ENCODE measurements at regions not wholly inside any gene's neighbourhood (a gene's known extent, or its start where the extent isn't known, plus 50 kb on each side); places are given as distances from the start of the nearest gene placed in this dataset.

- TF ChIP-seq ZFX (IDR thresholded peaks at IDR 0.05; ENCODE audit: borderline replicate concordance): no peak
- TF ChIP-seq, protein P1, sequence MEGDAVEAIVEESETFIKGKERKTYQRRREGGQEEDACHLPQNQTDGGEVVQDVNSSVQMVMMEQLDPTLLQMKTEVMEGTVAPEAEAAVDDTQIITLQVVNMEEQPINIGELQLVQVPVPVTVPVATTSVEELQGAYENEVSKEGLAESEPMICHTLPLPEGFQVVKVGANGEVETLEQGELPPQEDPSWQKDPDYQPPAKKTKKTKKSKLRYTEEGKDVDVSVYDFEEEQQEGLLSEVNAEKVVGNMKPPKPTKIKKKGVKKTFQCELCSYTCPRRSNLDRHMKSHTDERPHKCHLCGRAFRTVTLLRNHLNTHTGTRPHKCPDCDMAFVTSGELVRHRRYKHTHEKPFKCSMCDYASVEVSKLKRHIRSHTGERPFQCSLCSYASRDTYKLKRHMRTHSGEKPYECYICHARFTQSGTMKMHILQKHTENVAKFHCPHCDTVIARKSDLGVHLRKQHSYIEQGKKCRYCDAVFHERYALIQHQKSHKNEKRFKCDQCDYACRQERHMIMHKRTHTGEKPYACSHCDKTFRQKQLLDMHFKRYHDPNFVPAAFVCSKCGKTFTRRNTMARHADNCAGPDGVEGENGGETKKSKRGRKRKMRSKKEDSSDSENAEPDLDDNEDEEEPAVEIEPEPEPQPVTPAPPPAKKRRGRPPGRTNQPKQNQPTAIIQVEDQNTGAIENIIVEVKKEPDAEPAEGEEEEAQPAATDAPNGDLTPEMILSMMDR (IDR thresholded peaks at IDR 0.05): no peak
These were observed 360.2 kb upstream of the BRINP3 start for GRCh38 chr1:190837888-190838287.

GRCh38 chr1:190847166-190847565 lies 369.5 kb upstream of the BRINP3 start:
- H3K27ac ChIP-seq: no peak overlapping the region
- TF ChIP-seq, protein P1 (IDR thresholded peaks at IDR 0.05): no peak
- TF ChIP-seq ZFX (IDR thresholded peaks at IDR 0.05; ENCODE audit: borderline replicate concordance): no peak

More at GRCh38 chr1:190837888-190838287, 360.2 kb upstream of the BRINP3 start:
- no peak overlapping the region for H3K27ac ChIP-seq

- H3K27ac ChIP-seq: peak overlapping the region; percentile 78
- TF ChIP-seq ZFX (IDR thresholded peaks at IDR 0.05; ENCODE audit: borderline replicate concordance): no peak
- TF ChIP-seq, protein P1 (IDR thresholded peaks at IDR 0.05): no peak
These were observed 371.7 kb upstream of the BRINP3 start for GRCh38 chr1:190849346-190849745.

DNA sequence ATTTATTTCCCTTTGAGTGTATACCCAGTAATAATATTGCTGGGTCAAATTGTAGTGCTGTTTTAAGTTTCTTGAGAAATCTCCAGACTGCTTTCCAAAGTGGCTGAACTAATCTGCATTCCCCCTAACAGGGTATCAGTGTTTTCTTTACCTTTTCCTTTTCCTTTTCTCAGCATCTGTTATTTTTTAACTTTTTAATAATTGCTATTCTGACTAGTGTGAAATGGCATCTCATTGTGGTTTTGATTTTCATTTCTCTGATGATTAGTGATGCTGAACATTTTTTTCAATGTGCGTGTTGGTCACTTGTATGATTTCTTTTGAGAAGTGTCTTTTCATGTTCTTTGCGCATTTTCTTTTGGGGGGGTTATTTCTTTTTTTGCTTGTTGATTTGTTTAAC lies 374.9 kb upstream of the BRINP3 start:
- H3K27ac ChIP-seq: no peak overlapping the region
- TF ChIP-seq, protein P1 (IDR thresholded peaks at IDR 0.05): no peak
- TF ChIP-seq ZFX (IDR thresholded peaks at IDR 0.05; ENCODE audit: borderline replicate concordance): no peak

GRCh38 chr1:190858140-190858539 lies 380.5 kb upstream of the BRINP3 start:
- H3K27ac ChIP-seq: no peak overlapping the region
- no peak for TF ChIP-seq ZFX (IDR thresholded peaks at IDR 0.05; ENCODE audit: borderline replicate concordance)
- TF ChIP-seq, protein P1 (IDR thresholded peaks at IDR 0.05): no peak

- no peak for TF ChIP-seq ZFX (IDR thresholded peaks at IDR 0.05; ENCODE audit: borderline replicate concordance)
- TF ChIP-seq, protein P1 (IDR thresholded peaks at IDR 0.05): no peak
- H3K27ac ChIP-seq: no peak overlapping the region
These were observed 386.5 kb upstream of the BRINP3 start for GRCh38 chr1:190864013-190864641.

- TF ChIP-seq ZFX (IDR thresholded peaks at IDR 0.05; ENCODE audit: borderline replicate concordance): no peak
- TF ChIP-seq, protein P1 (IDR thresholded peaks at IDR 0.05): no peak
- H3K27ac ChIP-seq: no peak overlapping the region
These were observed 402.7 kb upstream of the BRINP3 start for GRCh38 chr1:190880352-190880751.

All from 22Rv1 (cell line).